PC-9 (cell line): ENCODE measurements at regions not wholly inside any gene's neighbourhood (a gene's known extent, or its start where the extent isn't known, plus 50 kb on each side); places are given as distances from the start of the nearest gene placed in this dataset.

ENCODE experiments used
- EZH2 ChIP-seq: fragments of 200-600 bp; sonication (generic); IDR thresholded peaks from 2 replicates; pipeline ENCODE4 v1.8.0; 2017; ENCODE audit warnings: antibody characterized with exemption, low read depth
- TF ChIP-seq, protein P1 (sequence below): fragments of 200-600 bp; sonication (generic); conservative IDR thresholded peaks from 2 replicates; pipeline ENCODE4 v1.6.1; 2017; ENCODE audit warnings: mixed run types, antibody characterized with exemption, mild to moderate bottlenecking, moderate library complexity

DNA sequence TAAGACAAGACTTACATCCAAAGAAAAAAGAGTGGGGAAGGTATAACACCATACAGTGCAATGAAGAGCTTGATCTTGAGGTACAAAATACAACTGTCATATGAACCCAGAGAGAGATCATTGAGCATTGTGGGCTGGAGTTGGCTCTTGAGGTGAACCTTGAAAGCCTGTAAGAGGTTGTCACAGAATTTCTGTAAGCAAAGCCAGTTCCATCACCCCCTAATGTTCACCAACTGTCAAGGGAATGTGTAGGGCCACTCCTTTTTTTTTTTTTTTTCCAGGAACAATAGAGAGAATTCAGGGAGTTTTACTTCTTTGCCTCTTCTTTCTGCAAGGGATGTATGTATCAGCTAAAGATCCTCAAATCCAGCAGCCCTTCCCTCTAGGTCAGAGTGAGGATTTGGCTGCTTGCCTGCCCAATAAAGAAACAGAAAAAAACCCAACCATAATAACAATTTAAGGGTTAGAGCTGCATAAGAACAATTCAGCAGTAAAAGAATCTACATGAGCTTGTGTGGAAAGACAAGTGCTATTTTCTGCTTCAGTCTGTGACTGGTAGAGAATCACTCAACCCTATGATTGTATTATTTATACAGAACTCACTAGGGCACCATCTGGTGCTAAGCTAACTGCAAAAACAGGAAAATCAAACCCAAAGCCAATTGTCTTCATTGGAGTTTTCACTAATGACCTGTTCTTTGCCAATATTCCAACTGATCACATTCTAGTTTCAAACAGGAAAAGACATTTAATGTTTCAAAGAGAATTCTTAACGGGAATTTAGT lies 217.5 kb upstream of the TEX13C start:
- TF ChIP-seq, protein P1, sequence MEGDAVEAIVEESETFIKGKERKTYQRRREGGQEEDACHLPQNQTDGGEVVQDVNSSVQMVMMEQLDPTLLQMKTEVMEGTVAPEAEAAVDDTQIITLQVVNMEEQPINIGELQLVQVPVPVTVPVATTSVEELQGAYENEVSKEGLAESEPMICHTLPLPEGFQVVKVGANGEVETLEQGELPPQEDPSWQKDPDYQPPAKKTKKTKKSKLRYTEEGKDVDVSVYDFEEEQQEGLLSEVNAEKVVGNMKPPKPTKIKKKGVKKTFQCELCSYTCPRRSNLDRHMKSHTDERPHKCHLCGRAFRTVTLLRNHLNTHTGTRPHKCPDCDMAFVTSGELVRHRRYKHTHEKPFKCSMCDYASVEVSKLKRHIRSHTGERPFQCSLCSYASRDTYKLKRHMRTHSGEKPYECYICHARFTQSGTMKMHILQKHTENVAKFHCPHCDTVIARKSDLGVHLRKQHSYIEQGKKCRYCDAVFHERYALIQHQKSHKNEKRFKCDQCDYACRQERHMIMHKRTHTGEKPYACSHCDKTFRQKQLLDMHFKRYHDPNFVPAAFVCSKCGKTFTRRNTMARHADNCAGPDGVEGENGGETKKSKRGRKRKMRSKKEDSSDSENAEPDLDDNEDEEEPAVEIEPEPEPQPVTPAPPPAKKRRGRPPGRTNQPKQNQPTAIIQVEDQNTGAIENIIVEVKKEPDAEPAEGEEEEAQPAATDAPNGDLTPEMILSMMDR, result no peak
- TF ChIP-seq EZH2, result no peak
